ENCODE measurements at regions not wholly inside any gene's neighbourhood (a gene's known extent, or its start where the extent isn't known, plus 50 kb on each side); places are given as distances from the start of the nearest gene placed in this dataset.

- TF ChIP-seq CTCF (IDR thresholded peaks at IDR 0.05; ENCODE audit: insufficient read depth, low read depth, low read length): no peak
- no peak for TF ChIP-seq EZH2 (IDR thresholded peaks at IDR 0.05; ENCODE audit: insufficient read depth, low read length)
These were observed 310.6 kb upstream of the SHH start for GRCh38 chr7:156122752-156123354.
